Stimulated activated CD4-positive, alpha-beta T cell treated with anti-CD3 and anti-CD28 coated beads, Interleukin-4, amount 100 ng/mL, for 1 hour (primary cell): ENCODE measurements at regions not wholly inside any gene's neighbourhood (a gene's known extent, or its start where the extent isn't known, plus 50 kb on each side); places are given as distances from the start of the nearest gene placed in this dataset.
"Not testable (repeated sequence)": the region's sequence is repeated elsewhere in the genome, so short reads cannot be mapped to it uniquely, and the experiment has no call there.

Source experiments
- DNase-seq: peaks from one replicate; pipeline ENCODE4 v3.0.0-alpha.2; 2020

GRCh38 chr6:141483598-141484061, 649.1 kb upstream of the GJE1 start:
- DNase-seq: peak; percentile 20

GRCh38 chr6:141482796-141483597, 649.7 kb upstream of the GJE1 start:
- no peak for DNase-seq

DNA sequence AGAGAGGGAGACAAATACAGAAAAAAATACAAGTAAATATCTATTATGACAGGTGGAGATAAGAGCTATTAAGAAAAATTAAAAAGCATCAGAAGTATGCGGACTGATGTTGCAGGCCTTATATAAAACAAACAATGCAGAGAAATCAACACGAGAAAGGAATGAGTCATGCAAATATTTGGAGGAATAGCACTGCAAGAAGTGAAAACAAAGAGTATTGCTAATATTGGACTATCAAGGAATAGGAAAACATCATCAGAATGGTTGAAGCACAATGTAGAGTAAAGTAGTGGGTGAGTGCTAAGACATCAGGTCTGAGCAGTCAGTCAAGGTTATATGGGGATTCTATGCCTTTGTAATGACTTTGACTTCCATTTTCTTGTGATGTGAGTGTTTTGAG, 657.5 kb upstream of the GJE1 start:
- DNase-seq: no peak

DNA sequence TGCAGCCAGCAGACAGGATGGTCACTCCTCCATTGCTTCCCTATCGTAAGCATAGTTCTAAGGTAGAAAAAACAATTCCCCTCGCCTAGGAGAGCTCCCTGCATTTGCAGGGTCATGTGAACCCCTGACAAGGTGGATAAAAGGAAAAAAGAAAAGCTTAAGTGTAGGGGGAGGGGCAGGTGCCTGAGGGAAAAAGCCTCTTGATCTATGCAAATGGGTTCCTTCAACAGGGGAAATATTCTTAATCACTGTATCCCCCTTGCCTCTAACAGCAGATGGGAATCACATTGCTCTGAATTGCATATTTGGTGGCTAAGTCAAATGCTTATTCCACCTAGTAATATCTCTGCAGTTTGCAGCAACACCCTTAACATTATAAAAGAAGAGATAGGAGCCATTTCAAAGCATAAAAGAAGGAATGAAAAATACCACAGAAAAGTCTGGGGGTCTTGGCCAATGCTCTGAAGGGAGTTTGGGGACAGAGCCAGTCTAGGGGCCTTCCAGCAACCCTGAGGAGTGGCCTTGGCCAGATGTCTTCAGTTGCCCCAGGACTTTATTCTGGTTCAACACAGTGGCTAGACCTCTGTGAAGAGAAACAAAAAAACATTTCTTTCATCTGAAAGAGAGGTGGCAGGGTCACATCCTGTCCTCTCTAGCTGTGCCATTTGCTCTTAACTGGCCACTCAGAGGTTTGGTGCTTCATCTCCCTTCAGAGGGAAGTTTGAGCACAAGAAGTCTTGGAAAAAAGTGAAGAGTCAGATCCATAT, 660.4 kb upstream of the GJE1 start:
- no peak for DNase-seq

DNA sequence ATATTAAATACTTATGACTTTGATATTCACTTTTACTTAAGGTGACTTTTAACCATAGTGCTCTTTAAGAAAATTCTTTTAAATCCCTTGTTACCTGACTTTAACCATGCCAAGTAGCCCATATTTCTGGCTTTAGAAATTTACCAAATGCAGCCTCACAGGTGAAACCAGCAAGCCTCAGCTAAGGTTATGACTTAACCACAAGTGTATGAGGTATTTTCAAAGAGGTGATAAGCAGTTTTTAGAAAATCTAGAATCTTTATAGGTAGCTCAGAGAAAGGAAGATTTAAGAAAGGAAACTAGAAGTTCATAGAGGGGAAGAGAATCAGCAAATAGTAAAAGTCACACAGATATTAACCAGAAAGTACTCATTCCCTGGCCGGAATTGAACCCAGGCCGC, 661.9 kb upstream of the GJE1 start:
- no peak for DNase-seq

GRCh38 chr6:141467881-141468280, 664.8 kb upstream of the GJE1 start:
- no peak for DNase-seq

DNA sequence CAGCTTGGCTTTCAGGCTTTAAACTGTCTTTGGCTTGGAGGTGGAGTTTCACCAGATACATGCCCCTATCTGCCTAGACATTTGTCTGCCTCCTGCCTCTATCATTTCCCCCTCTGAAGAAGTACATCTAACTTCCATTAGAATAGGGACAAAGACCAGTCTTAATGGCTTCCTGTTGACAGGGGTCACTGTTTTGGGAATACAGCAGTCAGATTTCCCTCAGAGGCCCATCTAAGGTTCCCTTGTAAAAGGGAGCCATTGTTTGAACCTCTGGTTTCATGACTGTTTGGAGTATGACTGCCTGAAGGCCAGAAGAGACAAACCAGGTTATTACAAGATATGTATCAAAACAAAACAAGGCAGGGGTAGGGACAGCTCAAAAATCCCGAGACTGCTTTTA, 665.7 kb upstream of the GJE1 start:
- no peak for DNase-seq

- no peak for DNase-seq
Observed at GRCh38 chr6:141464896-141465295, 667.8 kb upstream of the GJE1 start.

- no peak for DNase-seq
Observed at GRCh38 chr6:141464490-141464889, 668.2 kb upstream of the GJE1 start.

GRCh38 chr6:141463237-141463977, 669.3 kb upstream of the GJE1 start:
- DNase-seq: no peak

- no peak for DNase-seq
Observed at GRCh38 chr6:141460743-141461484, 671.8 kb upstream of the GJE1 start.

DNA sequence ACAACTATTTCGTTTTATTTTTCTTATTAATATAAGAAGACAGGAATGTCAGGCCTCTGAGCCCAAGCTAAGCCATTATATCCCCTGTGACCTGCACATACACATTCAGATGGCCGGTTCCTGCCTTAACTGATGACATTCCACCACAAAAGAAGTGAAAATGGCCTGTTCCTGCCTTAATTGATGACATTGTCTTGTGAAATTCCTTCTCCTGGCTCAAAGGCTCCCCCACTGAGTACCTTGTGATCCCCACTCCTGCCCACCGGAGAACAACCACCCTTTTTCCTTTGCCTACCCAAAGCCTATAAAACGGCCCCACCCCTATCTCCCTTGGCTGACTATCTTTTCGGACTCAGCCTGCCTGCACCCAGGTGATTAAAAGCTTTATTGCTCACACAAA, 672.5 kb upstream of the GJE1 start:
- not testable (repeated sequence) for DNase-seq

DNA sequence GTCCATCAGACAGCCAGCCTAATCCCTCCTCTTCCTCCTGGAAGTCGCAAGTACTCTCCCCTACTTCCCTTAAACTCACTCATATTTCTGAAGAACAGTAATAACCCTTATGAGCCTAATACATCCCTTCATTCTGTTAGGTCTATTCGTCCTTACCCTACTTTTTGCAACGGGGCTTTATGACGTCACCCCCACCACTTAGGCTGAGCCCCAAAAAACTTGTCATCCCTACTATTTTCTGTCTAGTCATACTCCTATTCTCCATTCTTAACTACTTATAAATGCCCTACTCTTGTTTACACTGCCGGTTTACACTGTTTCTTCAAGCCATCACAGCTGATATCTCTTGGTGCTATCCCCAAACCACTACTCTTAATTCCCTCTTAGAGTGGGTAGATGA, 674.7 kb upstream of the GJE1 start:
- not testable (repeated sequence) for DNase-seq

- DNase-seq: no peak
Observed at GRCh38 chr6:141452354-141452686, 680.4 kb upstream of the GJE1 start.

DNA sequence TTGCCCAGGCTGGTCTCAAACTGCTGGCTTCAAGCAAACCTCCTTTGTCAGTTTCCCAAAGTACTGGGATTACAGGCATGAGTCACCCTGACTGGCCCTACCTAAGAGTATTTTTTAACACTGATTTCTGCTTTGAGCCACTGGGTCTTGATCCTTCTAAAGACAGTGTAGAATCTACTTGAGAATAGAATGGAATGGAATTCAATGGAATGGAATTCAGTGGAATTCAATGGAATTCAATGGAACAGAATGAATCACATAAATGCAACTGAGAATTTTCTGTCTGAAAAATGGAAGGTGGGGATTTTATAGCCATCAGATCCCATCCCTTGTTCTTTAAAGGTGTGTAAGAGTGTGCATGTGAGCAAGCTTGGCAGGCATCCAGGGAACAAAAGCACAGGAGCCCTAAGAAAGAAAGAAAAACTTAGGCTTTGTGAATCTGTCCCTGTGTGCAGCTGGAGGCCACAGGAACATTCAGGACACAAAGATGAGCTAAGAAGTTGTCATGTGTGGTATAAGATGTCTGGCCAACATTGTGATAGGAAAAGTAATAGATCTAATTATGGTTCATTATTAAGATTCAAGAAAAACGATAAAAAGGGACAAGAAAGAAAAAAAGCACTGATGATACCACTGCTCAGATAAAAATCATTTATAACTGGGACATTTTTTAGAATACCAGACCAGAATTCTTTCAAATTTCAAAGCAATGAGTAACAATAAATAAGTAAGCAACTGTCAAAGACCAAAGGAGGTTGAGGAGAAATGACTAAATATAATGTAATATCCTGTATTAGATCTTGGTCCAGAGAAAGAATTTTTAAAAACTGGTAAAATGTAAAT, 681.0 kb upstream of the GJE1 start:
- no peak for DNase-seq

DNA sequence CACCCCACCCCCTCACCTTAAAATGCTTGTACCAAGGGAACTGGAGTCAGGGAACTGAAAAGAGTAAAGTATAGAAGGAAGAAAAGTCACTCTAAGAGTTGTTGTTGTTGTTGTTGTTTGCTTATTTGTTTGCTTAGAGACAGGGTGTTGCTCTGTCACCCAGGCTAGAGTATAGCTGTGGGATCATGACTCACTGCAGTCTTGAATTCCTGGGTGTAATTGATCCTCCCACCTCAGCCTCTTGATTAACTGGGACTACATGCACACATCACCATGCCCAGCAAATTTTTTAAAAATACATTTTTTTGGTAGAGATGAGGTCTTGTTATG, 681.6 kb upstream of the GJE1 start:
- no peak for DNase-seq

- no peak for DNase-seq
Observed at GRCh38 chr6:141445928-141446628, 686.6 kb upstream of the GJE1 start.

DNA sequence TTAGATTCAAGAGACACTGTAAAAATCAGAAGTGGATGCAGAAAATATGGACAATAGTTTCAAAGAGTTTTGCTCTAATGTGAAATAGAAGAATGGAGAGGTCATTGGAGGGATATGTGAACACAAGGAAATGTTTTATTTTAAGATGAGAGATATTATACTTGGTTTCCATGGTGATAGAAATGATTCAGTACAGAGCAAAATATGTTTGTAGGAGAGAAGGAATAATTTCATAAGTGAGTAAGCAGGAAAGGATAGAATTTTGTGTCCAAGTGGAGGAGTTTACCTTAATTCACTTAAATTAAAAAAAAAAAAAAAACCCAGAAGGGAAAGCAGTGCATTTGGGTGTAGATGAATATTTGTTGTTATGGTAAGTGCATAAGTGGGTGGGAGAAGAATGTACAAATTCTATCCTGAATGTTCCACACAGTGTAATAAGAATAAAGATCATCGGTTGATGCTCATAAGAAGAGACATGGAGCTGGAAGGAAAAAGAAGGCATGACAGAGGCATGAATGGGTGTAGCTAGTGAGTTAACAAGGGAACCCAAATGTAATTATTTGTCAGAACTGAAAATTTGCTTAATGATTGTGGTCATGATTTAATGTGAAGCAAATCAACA, 688.9 kb upstream of the GJE1 start:
- no peak for DNase-seq

- DNase-seq: no peak
Observed at GRCh38 chr6:141443032-141443431, 689.7 kb upstream of the GJE1 start.

- no peak for DNase-seq
Observed at GRCh38 chr6:141439513-141439912, 693.2 kb upstream of the GJE1 start.

DNA sequence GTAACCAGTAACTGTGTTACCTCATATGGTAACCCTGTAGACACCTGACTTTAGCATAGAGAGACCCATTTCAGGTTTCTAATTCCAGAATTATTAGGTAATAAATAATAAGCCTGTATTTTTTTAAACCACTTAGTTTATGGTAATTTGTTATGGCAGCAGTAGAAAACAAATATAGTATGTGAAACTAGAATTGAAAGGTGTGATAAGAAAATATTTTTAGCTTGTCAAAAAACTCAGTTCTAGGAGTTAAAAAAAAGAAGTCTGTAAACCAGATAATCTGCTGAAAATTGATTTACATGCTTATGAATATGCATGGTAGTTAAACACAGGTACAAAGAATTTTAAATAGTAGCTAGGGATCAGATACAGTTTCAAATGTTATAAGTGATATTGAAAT, 695.0 kb upstream of the GJE1 start:
- DNase-seq: no peak
